Thoracic aorta (tissue), 2 donors: ENCODE measurements at regions not wholly inside any gene's neighbourhood (a gene's known extent, or its start where the extent isn't known, plus 50 kb on each side); places are given as distances from the start of the nearest gene placed in this dataset.

Experiments used
- ATAC-seq: fragments of 150-250 bp; one replicate; pipeline ENCODE4 v1.8.0; 2017; ENCODE audit warnings: low read depth; ENCODE audit not compliant: insufficient number of reproducible peaks, low FRiP score
- DNase-seq: peaks from one replicate; pipeline ENCODE4 v3.0.0-alpha.2; 2020; ENCODE audit warnings: low spot score
- H3K27ac ChIP-seq, 2 donors: fragments of 200-600 bp; sonication (generic); 1 replicate in 1 of 2; 2 replicates in 1 of 2; pipeline ENCODE4 v1.5.1; 2016; ENCODE audit warnings: mild to moderate bottlenecking in 2 of 2, moderate library complexity in 2 of 2
- H3K27me3 ChIP-seq: fragments of 200-600 bp; sonication (generic); replicated peaks from 2 replicates; pipeline ENCODE4 v1.6.0; 2016; ENCODE audit warnings: mild to moderate bottlenecking; ENCODE audit not compliant: insufficient read depth
- H3K36me3 ChIP-seq: fragments of 200-600 bp; sonication (generic); one replicate; pipeline ENCODE4 v1.5.1; 2016
- H3K4me1 ChIP-seq, 2 donors: fragments of 200-600 bp; sonication (generic); 1 replicate in 1 of 2; 2 replicates in 1 of 2; pipeline versions ENCODE4 v1.5.1 to v1.6.0; 2016; ENCODE audit warnings: low read depth in 2 of 2, mild to moderate bottlenecking in 1 of 2; ENCODE audit not compliant: control insufficient read depth in 1 of 2
- H3K4me3 ChIP-seq: fragments of 200-600 bp; sonication (generic); 2 replicates; pipeline ENCODE4 v1.5.1; 2016; ENCODE audit warnings: mild to moderate bottlenecking
- H3K9me3 ChIP-seq: fragments of 200-600 bp; sonication (generic); 2 replicates; pipeline ENCODE4 v1.5.1; 2016
- TF ChIP-seq, protein P1 (sequence below): fragments of 200-600 bp; sonication (generic); IDR thresholded peaks from one replicate; pipeline ENCODE4 v1.5.1; 2019; ENCODE audit warnings: antibody characterized with exemption

DNA sequence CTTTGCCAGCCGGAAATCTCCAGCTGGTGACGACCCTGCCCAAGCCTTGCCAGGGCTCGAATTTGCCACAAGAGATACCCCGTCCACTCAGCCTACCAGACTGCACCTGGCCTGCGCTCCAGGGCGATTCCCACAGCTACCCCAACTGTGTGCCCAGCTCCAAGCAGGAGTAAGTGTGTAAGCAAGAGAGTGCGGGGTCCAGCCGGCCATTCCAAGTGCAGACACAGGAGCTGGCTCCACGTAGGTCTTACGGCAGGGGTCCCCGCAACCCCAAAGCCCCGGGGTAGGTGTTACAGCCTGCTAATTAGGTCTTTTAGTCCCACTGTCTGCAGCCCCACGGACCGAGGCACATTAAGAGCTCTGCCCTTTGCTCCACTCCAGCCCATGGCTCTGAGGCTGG, 1305.2 kb downstream of the ARAP2 start:
- TF ChIP-seq, protein P1, sequence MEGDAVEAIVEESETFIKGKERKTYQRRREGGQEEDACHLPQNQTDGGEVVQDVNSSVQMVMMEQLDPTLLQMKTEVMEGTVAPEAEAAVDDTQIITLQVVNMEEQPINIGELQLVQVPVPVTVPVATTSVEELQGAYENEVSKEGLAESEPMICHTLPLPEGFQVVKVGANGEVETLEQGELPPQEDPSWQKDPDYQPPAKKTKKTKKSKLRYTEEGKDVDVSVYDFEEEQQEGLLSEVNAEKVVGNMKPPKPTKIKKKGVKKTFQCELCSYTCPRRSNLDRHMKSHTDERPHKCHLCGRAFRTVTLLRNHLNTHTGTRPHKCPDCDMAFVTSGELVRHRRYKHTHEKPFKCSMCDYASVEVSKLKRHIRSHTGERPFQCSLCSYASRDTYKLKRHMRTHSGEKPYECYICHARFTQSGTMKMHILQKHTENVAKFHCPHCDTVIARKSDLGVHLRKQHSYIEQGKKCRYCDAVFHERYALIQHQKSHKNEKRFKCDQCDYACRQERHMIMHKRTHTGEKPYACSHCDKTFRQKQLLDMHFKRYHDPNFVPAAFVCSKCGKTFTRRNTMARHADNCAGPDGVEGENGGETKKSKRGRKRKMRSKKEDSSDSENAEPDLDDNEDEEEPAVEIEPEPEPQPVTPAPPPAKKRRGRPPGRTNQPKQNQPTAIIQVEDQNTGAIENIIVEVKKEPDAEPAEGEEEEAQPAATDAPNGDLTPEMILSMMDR: no peak
- ATAC-seq: no peak
- no peak overlapping the region for H3K27ac ChIP-seq
- no peak for DNase-seq
- H3K36me3 ChIP-seq: no peaks in the 10 kb centered on the region
- no peak overlapping the region for H3K4me3 ChIP-seq
- H3K9me3 ChIP-seq: no peaks in the 10 kb centered on the region
- no peaks in the 10 kb centered on the region for H3K27me3 ChIP-seq
- no peaks in the 10 kb centered on the region for H3K4me1 ChIP-seq

DNA sequence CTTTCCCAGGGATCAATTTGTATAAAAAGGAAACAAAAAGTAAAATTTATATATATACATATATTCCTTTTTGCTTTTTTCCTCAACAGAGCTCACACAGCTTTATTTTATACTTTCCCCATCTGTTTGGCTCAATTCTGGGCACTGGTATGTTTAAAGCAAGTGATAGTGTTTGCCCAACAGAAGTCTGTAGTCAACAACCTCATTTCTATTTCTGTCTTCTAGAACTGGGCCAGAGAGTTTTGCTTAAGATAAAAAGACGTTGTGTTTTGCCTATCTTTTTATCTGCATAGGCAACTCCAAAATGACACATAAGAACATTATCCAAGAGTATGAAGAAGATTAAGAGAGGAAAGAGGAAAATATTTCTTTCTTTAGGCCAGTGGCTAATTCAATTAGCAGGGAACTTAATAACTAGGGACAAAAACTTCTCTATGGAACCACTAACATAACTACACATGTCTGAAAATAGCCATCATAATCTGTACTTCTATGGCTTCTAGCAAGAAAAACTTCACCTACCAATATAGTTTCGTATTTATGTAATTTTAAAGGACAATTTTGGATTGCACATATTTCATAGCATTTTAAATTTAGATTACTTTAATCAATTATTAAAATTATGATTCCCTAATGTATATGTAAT, 1300.5 kb downstream of the ARAP2 start:
- Histone ChIP-seq H3K9me3 (no peaks in the 10 kb centered on the region), H3K36me3 (no peaks in the 10 kb centered on the region), H3K27me3 (no peaks in the 10 kb centered on the region), H3K27ac (no peak overlapping the region), H3K4me1 (no peaks in the 10 kb centered on the region), H3K4me3 (no peak overlapping the region)
- TF ChIP-seq, protein P1: no peak
- ATAC-seq: no peak
- no peak for DNase-seq

DNA sequence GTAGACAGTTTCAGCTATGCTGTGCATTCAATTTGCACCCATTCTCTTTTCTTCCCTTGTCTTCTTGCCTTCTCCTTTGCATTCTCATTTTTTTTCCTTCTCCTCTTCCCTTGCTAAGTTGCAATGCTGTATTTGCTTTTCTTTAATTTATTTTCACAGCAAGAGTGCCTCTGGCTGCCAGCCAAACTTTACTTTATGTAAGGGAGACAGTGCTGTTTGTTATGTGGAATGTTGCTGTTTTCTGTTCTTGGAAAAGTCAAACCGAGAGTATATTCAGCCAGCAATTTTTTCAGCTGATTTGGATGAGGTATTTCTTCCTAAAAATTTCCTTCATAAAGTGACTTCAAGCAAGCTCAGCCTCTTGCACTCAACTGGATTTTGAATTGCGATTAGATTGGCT, 1293.4 kb downstream of the ARAP2 start:
- DNase-seq (no peak), ATAC-seq (no peak)
- TF ChIP-seq, protein P1: no peak
- Histone ChIP-seq H3K4me3 (no peak overlapping the region), H3K27me3 (no peaks in the 10 kb centered on the region), H3K9me3 (no peaks in the 10 kb centered on the region), H3K4me1 (no peaks in the 10 kb centered on the region), H3K36me3 (no peaks in the 10 kb centered on the region), H3K27ac (no peak overlapping the region)

DNA sequence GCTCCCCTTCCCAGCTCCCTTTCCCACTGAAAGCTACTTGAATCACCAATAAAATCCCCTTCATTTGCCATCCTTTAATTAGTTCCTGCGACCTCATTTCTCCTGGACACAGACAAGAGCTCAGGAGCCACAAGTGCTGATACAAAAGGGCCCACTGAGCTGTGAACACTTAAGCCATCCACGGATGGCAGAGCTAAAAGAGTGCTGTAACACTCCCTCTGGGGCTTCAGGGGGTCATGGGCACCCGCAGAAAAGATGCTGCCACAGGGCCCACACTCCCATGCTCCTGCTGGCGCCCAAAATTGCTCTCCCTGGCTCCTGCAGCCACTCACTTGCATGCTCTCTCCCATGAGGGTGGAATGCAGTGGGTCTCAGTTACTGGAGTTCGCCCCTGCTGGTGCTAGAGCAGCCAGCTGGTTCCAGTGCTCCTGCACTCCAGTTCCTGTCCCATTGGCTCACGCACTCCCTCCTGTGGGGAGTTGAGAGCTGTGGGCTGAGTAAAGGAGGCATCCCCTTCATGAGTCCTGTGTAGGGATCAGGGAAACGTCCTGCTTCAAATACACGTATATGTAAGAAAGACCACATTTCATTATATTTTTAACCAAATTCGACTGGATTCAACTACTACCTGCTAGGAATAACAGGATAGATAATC, 1291.0 kb downstream of the ARAP2 start:
- Histone ChIP-seq H3K36me3 (no peaks in the 10 kb centered on the region), H3K9me3 (no peaks in the 10 kb centered on the region), H3K4me3 (no peak overlapping the region), H3K4me1 (no peaks in the 10 kb centered on the region), H3K27me3 (no peaks in the 10 kb centered on the region), H3K27ac (no peak overlapping the region)
- ATAC-seq (no peak), DNase-seq (no peak)
- TF ChIP-seq, protein P1: no peak

DNA sequence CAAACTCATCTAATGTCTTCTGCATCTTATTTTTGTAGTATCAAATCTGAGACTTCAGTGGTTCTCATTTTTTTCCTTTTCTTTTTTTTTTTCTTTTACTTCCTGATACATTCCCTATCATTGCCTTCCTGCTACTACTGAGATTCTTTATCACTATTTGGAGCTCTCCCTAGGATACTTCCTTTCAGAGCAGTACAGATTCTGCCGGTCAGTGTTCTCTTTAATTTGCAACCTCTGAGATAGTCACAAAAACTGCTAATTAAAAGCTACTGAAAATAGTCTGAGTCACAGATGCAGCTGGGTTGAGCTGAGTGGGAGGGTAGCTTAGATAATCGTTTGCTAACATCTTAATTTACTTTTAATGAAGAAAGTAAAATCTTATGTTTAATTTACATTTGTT, 1279.7 kb downstream of the ARAP2 start:
- DNase-seq: no peak
- no peak for ATAC-seq

More for the DNA sequence above, 1279.7 kb downstream of the ARAP2 start:
- no peak overlapping the region for H3K4me3 ChIP-seq
- no peak overlapping the region for H3K27ac ChIP-seq
- TF ChIP-seq, protein P1: no peak
- H3K27me3 ChIP-seq: no peaks in the 10 kb centered on the region
- no peaks in the 10 kb centered on the region for H3K36me3 ChIP-seq
- peaks cover 2% of the 10 kb centered on the region for H3K9me3 ChIP-seq
- H3K4me1 ChIP-seq: no peaks in the 10 kb centered on the region
